ENCODE measurements at regions not wholly inside any gene's neighbourhood (a gene's known extent, or its start where the extent isn't known, plus 50 kb on each side); places are given as distances from the start of the nearest gene placed in this dataset.
"Not testable (repeated sequence)": the region's sequence is repeated elsewhere in the genome, so short reads cannot be mapped to it uniquely, and the experiment has no call there.

DNA sequence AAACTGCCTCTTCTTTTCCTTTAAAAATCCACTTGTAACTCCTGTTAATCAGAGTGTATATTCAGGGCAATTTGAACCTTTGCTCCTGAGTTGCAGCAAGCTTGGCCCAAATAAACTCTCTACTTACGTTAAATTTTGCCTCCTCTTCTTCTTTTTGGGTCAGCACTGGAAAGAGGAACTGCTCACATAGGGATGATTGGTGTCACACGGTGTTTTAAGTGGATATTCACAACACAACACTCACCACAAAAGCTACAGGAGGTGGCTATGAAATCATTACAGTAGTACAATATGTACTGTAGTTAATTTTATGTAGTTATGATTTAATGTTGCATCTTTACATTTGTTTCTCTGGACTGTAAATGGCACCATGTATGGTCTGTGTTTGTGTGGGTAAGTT is 96.8 kb upstream of the DOCK9 start:
- no peak for DNase-seq (ENCODE audit: low read depth in 2 of 2)

DNA sequence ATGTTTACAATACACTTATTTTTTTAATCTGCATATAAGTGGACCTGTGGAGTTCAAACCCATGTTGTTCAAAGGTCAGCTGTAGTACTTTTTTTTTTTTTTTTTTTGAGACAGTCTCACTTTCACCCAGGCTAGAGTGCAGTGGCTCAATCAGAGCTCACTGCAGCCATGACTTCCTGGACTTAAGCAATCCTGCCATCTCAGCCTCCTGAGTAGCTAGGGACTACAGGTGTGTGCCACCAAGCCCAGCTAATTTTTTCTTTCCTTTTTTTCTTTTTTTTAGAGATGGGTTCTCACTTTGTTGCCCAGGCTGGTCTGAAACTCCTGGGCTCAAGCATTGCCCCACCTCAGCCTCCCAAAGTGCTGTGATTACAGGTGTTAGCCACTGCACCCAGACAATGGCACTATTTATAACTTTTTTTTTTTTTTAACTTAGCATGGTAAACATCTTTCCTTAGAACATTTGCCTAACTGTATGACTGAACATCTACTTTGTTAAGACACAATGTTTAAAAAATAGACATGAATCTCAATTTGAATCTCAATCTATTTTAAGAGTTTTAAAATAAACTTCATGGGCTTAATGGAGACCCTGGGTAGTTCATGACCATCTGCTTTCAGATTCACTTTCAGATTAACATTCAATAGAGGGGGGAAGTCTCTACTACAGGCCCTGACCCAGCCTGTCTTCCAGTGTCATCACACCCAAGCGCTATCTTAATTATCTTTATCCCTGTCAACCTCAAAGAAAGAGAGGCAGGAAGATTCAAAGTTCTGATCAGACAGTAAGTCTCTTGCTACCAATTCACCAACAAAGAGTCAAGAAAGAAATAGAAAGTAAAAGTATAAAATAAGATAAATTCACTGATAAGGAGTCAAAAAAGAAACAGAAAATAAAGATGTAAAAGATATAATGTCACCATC is 97.7 kb upstream of the DOCK9 start:
- no peak for DNase-seq (ENCODE audit: low read depth in 2 of 2)

DNA sequence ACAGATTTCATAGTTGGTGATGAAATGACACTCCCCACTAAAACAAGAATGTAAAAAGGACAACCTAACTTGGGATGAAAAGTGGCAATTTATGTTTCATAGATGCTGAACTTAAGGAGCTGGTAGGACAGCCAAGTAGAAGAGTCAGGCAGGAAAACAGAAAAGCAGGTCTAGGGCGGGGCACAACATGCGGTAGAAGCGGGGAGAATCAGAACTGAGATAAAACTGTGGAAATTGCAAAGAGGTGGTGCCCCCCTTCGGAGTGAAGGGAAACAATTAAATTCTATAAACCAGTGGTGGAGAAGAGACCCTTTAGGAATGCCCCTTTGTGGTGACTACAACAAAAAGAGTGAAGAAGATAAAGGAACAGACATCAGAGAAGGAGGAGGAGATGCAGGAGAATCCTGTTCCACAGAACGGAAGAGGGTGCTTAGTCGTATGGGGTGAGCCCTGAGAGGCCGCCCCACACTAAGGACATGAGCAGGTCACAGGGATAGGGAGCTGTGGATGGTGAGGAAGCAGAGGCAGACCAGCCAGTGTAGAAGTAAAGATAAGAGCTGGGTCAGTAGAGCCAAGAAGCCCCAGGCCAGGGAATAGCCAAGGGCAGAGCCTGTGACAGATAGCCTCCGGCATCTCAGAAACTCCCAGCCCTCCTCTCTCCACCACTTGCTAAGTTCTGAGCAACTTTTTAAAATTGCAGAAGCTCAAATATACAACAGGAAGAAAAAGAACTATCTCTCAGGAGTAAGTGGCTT is 100.3 kb upstream of the DOCK9 start:
- DNase-seq (ENCODE audit: low read depth in 2 of 2), result no peak

DNA sequence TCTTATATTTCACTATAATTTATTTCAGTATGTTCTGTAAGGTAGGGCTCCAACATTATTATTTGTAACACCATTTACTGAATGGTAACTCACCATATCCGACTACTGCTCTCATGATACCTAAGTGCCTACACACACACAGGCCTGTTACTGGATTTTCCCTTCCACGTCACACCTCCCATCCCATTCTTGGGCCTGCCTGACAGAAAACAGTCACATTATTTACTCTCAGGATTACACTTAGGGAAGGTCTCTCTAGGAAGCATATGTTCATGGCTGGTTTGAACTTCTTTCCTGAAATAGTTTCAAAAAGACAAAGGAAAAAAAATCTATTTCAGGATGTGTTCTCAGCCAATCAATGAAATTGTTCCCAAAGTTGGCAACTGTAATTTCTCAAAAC is 102.3 kb upstream of the DOCK9 start:
- peak in 1 of 2 donors; percentile 54 for DNase-seq (ENCODE audit: low read depth in 2 of 2)

DNA sequence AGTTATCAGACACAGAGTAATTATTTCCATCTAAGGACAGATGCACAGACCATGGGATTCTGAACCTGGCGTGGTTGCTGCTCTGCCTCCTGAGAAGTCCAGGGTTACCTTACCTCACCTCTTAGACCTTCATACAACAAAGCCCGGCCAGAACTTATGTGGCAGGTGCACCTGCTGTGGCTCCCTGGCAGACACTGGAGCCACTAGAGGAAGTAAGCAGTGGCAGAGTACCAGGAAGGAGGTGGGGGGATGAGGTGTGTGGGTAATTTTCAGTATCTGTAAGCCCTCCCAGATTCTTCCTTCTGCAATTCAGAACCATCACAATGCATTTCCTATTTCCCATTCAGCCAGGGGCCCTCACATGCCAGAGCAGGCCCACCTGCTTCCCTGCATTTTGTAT is 106.1 kb upstream of the DOCK9 start:
- DNase-seq (ENCODE audit: low read depth in 2 of 2), result no peak

DNA sequence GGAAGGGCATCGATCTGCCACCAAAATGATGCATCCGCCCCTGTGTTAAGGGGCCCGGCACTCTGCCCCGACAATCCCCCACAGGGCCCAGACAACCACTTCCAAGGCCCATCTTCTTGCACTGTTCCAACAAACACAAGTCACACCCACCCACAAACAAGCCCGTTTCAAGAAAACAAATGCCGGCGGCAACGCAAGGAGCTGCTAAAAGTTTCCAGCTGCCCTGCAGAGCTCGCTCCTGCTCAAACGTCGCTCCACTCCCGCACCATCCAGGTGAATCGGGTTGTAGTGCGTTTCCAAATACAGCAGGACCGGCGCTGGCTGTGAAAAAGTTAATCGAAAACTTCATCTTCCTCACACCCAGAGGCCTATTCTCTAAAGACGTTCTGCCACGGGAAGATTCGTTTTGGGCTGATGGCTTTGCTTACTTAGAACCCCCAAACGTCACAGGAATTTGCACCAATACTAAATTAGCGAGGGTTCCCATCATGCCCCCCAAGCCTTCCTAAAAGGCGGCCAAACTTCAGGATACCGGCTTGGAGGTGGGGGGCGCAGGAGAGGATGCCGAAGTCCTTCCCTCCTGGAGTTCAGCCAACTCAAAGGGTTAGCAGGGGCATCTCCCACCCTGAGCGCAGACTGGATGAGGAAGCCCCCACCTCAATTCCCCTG is 107.4 kb upstream of the DOCK9 start:
- DNase-seq (ENCODE audit: low read depth in 2 of 2), result no peak

DNA sequence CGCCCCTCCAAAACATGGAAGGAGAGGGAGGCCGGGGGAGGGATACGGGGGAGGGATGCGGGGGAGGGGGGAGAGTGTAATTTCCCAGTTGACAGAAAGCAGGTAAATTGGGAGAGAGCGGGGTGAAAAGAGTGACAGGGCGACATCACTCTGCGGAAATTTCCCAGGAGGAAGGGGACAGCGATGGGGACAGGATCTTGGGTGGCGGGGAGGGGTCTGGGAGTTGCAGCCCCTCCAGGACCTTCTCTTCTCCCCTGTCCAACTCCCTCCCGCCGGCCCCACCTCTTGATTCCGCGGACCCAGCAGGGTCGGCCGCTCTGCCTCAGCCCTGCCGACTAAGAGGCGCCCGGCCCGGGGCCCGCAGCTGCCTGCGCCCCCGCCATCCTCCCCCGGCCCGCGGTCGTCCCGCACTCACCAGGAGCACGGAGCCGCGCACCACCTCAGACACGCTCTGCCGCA is 108.0 kb upstream of the DOCK9 start:
- no peak for DNase-seq (ENCODE audit: low read depth in 2 of 2)

DNA sequence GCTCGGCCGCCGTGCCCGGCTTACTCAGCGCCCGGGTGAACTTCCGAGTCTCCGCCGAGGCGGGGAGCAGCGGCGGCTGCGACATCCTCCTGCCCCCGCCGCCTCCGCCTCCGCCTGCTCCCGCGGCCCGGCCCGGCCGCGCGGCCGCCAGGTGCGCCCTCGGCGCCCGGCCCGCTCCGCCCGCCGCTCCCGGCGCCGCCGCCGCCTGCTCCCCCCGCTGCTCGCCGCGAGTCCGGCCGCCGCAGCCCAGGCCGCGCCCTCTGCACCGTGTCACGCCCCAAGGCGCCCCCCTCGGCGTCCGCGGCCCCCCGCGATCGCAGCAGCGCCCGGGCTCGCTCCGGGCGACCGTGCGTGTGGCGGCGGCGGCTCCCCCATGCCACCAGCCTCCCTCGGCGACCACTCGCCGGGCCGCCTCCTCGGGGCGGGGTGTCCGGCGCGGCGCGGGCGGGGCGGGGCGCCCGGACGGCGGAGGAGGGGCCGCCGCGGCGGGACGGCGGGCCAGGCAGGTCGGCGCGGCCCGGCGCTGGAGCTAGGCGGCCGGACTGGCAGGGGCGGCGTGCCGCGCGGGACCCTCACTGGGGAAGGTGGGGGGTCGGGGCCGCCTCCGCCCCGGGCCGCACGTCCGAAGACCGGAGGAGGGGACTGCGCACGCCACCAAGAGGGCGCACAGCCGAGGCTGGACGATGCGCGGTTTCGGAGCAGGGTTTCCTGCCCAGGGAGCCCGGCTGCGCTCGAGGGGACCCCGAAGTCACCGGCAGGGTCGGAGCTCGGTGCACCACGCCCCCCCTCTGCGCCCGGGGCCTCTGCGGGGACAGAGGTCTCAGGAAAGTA is 108.6 kb upstream of the DOCK9 start:
- DNase-seq (ENCODE audit: low read depth in 2 of 2), result peak in 1 of 2 donors; percentile 58

DNA sequence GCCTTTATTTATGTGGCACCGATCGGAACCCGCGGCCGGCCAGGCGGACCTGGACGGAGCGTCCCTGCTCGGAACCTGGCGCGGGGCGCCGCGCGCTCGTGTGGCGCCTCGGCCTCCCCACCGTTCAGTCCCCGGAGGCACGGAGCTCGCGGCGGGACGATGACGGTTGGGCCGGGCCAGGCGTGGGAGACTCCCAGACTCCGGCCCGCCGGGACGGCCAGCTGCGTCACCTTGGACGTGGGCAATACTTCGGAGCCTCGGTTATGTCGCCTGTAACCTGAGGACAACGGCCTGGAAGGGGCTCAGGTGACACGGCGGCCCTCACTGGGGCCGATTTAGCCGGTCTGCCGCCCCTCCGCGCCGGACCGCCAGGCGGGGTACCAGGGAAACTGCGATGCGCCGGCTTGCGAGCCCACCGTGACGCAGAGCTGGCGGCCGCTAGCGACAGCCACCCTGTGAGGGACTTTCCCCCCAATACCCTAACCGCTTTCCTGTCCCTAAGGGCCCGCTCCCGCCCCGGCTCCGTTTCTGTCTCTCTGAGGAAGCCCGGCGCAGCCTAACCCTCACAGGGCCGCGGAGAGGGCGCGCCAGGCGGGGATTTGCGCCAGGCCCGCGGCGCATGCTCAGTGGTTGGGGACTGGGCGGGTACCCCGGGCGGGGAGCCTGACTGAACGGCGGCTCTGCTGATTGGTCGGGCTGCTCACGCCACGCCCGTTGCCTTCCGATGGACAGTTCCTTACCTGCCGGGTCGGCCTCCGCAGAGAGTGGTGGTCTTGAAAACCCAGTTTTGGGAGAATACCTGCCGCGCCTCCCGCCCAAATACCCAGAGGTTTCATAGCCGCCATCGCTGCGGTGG is 109.5 kb upstream of the DOCK9 start:
- peak; percentile 63 to 86 for DNase-seq (ENCODE audit: low read depth in 2 of 2)

DNA sequence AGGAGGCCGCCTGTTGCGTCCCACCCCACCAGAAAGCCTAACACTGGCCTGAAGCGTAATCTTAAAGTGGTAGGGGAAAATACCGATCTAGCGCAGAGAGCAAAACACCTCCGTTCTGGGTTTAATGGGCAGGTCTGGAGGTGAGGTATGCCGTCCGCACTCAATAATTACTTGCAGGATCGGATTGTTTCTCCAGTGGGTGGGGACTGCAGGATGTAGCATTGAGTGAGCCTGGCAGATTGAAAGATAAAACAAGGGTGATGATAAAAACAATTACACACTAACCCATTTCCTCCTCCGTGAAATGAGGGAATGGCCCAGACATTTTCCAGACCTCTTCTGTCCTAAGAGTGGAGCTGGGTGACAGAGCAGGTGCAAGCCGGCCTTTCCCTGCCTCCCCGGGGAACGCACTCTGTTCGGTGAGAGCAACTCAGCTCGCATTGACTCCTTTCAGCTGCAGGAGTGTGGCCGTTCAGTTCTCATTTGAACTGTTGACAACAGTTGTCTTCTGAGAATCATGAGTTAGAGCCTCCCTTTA is 110.2 kb upstream of the DOCK9 start:
- no peak for DNase-seq (ENCODE audit: low read depth in 2 of 2)

DNA sequence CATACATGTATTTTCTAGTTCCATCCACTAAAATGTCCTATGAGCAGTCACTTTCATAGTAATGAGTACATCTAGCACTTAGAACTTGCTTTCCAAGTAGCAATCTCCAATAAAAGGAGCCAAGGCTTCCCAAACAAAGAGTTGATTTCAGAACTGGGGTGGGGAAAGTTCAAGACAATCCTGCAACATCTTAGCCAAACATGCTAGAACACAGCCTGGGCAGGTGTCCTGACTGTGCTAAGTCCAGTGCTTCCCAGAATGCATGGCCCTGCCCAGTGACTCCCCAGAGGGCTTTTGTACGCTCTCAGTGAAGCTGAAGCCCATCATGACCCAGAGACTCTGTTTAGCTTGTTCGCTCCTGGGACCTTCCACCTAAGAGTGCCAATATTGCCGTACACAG is 106.7 kb upstream of the UBAC2 start:
- DNase-seq (ENCODE audit: low read depth in 2 of 2), result no peak

DNA sequence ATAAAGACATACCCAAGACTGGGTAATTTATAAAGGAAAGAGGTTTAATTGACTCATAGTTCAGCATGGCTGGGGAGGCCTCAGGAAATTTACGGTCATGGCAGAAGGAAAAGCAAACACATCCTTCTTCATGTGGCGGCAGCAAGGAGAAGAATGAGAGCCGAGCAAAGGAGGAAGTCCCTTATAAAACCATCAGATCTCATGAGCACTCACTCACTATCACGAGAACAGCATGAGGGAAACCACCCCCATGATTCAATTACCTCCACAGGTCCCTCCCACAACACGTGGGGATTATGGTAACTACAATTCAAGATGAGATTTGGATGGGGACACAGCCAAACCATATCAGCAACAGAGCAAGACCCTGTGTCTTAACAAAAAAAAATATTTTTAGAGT is 98.8 kb upstream of the UBAC2 start:
- not testable (repeated sequence) for DNase-seq (ENCODE audit: low read depth in 2 of 2)

DNA sequence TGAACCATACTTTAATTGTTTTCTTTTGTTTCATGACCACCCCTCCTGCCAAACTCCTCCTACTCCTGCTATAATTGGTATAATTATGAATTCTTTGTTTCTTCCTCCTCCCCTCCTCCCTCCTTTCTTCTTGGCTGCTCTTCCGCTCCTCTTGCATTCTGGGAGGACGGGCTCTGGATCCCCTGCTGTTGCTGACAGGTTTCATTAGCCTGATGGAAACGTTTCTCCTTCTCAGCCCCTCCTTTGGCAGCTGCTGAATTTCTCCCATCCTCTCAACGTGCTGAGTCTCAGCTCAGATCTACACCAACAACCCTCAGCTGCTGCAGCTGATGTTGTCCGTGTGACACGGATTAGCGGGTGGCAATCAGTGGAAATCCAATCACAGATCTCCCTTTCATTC is 97.1 kb upstream of the UBAC2 start:
- DNase-seq (ENCODE audit: low read depth in 2 of 2), result no peak

DNA sequence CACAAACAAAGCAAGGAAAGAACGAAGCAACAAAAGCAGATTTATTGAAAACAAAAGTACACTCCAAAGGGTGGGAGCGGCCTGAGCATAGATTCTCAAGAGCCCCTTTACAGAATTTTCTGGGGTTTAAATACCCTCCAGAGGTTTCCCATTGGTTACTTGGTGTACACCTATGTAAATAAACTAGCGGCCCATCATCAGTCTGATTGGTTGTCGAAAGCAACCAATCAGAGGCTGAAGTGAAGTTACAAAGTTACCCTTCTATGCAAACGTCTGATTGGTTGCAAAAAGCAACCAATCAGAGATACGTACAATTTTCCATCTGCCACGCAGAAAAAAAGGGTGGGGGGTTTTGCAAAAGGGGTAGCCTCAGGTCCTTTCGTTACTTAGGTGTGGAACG is 96.3 kb upstream of the UBAC2 start:
- no peak for DNase-seq (ENCODE audit: low read depth in 2 of 2)

DNA sequence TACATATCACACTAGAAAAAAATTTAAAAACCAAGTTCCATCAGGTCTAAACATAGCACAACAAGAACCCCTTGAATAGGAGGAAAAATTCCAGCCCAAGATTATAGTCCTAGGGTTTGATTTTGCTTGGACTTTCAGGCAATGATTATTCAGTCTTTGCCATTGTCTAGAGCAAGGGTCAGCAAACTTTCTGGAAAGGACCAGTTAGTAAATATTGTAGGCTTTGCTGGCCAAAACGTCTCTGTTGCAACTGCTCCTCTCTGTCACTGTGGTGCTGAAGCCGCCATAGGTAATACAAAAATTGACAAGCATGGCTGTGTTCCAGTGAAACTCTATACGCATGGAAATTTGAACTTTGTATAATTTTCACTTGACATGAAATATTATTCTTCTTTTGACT is 95.5 kb upstream of the UBAC2 start:
- no peak for DNase-seq (ENCODE audit: low read depth in 2 of 2)

DNA sequence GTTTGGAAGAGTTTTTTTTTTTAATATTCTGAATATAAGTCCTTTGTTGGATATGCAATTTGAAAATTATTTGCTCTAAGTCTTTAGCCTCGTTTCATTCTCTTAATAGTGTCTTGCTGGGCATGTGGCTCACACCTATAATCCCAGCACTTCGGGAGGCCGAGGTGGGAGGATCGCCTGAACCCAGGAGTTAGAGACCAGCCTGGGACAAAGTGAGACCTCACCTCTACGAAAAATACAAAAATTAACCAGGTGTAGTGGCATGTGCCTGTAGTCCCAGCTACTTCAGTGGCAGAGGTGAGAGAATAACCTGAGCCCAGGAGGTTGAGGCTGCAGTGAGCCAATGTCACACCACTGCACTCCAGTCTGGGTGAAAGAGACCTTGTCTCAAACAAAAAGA is 87.3 kb upstream of the UBAC2 start:
- DNase-seq (ENCODE audit: low read depth in 2 of 2), result no peak

DNA sequence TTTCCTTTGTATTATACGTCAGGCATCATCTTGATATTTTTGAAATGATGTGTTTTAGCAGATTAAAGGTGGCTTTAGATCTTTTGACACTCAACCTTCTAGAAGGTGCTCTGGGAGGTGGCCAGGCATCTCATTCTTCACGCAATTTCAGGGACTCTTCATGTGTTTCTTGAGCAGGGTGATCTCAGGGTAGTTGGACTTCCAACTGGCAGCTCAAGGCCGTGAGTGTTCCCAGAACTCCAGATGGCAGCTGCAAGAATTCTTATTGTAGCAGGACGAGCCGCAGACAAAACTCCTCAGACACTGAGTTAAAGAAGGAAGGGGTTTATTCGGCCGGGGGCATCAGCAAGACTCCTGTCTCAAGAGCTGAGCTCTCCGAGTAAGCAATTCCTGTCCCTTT is 82.5 kb upstream of the UBAC2 start:
- no peak for DNase-seq (ENCODE audit: low read depth in 2 of 2)

DNA sequence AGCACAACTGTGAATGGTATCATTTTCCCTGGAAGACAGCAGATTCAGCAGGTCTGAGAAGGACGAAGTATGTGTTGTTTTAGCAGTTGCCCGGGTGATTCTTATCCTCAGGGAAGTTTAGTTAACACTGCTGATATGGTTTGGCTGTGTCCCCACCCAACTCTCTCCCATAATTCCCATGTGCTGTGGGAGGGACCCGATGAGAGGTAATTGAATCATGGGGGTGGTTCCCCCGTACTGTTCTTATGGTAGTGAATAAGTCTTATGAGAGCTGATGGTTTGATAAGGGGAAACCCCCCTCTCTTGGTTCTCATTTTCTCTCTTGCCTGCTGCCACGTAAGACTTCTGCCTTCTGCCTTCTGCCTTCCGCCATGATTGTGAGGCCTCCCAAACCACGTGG is 81.0 kb upstream of the UBAC2 start:
- no peak for DNase-seq (ENCODE audit: low read depth in 2 of 2)

DNA sequence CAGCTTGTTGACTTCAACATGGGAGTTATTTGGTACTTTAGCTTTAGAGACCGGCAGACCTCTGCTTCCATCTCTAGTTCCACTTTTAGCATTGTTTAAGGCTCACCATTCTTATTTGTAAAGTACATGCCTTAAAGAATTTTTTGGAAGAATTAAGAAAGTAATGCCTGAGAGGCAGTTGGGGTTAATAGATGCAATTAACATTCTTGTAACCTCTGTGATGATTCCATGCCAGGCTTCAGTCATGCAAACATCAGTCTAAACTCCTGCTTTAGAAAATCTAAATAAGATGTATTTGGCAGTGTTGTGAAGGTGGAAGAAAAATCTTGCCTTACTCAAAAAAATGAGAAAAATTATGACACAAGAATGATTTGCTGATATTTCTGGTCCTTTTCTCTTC is 79.9 kb upstream of the UBAC2 start:
- no peak for DNase-seq (ENCODE audit: low read depth in 2 of 2)

DNA sequence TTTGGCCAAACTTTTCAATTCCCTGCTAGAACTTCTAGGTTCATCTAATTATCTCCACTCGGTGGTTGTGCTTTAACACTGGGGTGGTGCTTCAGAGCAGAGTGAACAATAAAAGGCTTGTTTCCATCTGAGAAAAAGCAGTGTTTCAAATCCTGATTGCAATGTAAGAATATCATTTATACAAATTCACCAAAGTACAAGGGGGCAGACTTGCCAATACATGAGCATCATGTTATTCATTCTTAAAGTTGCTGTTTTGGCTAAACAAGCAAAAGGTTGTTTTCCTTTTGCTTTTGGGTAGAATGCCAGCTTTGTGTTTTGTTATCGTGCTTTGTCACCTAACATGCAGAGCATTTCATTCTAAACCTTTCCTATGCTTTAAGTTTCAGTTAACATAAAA is 78.5 kb upstream of the UBAC2 start:
- no peak for DNase-seq (ENCODE audit: low read depth in 2 of 2)
